Left lung (tissue), 4 donors: ENCODE measurements at regions not wholly inside any gene's neighbourhood (a gene's known extent, or its start where the extent isn't known, plus 50 kb on each side); places are given as distances from the start of the nearest gene placed in this dataset.

ENCODE experiments used
- ATAC-seq: fragments of 200-7000 bp; cut with Tn5 transposase; one replicate; pipeline ENCODE4 v1.9.1; 2020; ENCODE audit warnings: moderate library complexity
- DNase-seq, 4 donors: peaks; one replicate each; pipeline ENCODE4 v3.0.0-alpha.2; 2013 to 2020
- H3K27ac ChIP-seq, 2 donors: fragments of 200-600 bp; sonication (generic) in 1 of 2; one replicate each; pipeline versions ENCODE4 v1.5.0 to v1.8.0; 2020 to 2021
- H3K27me3 ChIP-seq, 2 donors: fragments of 200-600 bp; sonication (generic) in 1 of 2; one replicate each; pipeline versions ENCODE4 v1.5.0 to v1.8.0; 2020 to 2021
- H3K36me3 ChIP-seq, 2 donors: fragments of 200-600 bp; sonication (generic) in 1 of 2; one replicate each; pipeline versions ENCODE4 v1.5.0 to v1.8.0; 2020 to 2021
- H3K4me1 ChIP-seq, 2 donors: fragments of 200-600 bp; one replicate each; pipeline ENCODE4 v1.8.0; 2021
- H3K4me3 ChIP-seq, 2 donors: fragments of 200-600 bp; sonication (generic) in 1 of 2; one replicate each; pipeline versions ENCODE4 v1.5.0 to v1.8.0; 2020 to 2021; ENCODE audit warnings: mild to moderate bottlenecking in 1 of 2
- H3K9me3 ChIP-seq, 2 donors: fragments of 200-600 bp; sonication (generic) in 1 of 2; one replicate each; pipeline versions ENCODE4 v1.5.0 to v1.8.0; 2020 to 2021
- CTCF ChIP-seq, 2 donors: fragments of 200-600 bp; sonication (generic) in 1 of 2; IDR thresholded peaks; one replicate each; pipeline versions ENCODE4 v1.5.0 to v1.8.0; 2021; ENCODE audit warnings: antibody characterized with exemption in 2 of 2
- intact Hi-C, 2 donors: fragments of 100-400 bp; cut with DNase I; formaldehyde crosslinking; loops; one replicate each; pipeline versions ENCODE4 v1.11.2 to v1.14.2; 2022
- donor health status: DM: no; HTN: yes; CAD: no.
- donor health status: DM: no; HTN: no; CAD: no.

DNA sequence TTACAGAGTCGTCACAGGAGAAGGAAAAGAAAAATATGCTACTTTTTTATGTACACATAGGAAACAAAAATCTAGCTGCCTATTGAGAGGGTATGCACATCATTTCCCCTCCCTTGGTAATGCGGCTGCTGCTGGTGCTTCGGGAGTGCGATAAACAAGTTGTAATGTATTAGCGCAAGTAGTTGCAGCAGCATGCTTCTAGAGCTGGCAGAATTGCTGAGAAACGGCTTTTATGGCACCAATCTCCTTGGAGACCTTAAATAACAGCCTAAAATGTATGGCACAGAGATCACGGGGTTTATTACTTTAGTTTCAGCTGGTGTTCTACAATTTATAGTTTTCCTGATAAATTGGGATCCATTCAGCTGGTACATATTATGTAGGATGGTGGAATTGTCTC is 447.6 kb upstream of the TMPO start:
- Histone ChIP-seq H3K27me3 (no peaks in the 10 kb centered on the region), H3K4me1 (no peaks in the 10 kb centered on the region), H3K4me3 (no peak overlapping the region), H3K36me3 (no peaks in the 10 kb centered on the region), H3K27ac (no peak overlapping the region), H3K9me3 (no peaks in the 10 kb centered on the region)
- intact Hi-C loops = no loop called here
- TF ChIP-seq CTCF (IDR thresholded peaks at IDR 0.05) = no peak
- ATAC-seq (no peak), DNase-seq (no peak)

DNA sequence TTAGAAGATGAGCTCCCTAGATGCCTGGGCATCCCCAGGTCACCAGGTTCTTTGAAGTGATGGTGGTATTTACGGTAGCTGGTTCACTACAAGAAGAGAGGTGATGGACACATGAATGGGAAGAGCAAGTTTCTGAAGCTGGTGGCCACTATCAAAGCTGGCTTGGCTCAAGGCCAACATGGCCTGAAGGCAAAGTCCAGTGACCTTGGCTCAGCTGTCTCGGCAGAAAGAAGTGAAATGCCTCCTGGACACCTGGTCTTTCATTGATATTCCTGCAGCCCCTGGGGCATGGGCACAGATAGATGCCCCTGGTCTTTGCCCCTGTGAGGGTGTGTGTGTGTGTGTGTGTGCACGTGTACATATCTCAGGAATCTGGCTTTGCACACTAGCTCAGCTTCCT is 441.8 kb upstream of the TMPO start:
- no peaks in the 10 kb centered on the region for H3K36me3 ChIP-seq
- no peaks in the 10 kb centered on the region for H3K4me1 ChIP-seq
- intact Hi-C loops = no loop called here
- no peak for TF ChIP-seq CTCF (IDR thresholded peaks at IDR 0.05)
- H3K27me3 ChIP-seq = no peaks in the 10 kb centered on the region
- DNase-seq (no peak), ATAC-seq (no peak)
- no peak overlapping the region for H3K4me3 ChIP-seq
- no peak overlapping the region for H3K27ac ChIP-seq
- H3K9me3 ChIP-seq = no peaks in the 10 kb centered on the region

DNA sequence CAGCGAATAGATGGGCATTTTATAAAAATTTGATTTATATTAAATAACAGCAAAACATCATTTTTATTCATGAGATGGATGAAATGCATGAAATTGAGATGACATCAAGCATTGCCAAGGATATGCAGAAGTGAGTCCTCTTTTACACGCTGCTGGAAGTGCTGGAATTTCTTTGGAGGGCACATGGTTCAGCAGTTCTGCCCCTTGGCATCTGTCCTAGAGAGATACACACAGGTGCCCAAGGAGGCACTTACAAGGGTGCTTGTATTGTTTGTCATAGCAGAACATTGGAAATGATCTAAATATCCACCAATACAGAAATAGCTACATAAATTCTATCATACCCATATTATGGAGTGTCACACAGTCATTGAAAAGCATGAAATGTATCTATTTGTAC is 441.1 kb upstream of the TMPO start:
- intact Hi-C loops = no loop called here
- TF ChIP-seq CTCF (IDR thresholded peaks at IDR 0.05) = no peak
- DNase-seq (no peak), ATAC-seq (no peak)
- H3K9me3 ChIP-seq = no peaks in the 10 kb centered on the region
- no peak overlapping the region for H3K27ac ChIP-seq
- no peaks in the 10 kb centered on the region for H3K27me3 ChIP-seq
- no peaks in the 10 kb centered on the region for H3K4me1 ChIP-seq
- no peaks in the 10 kb centered on the region for H3K36me3 ChIP-seq
- no peak overlapping the region for H3K4me3 ChIP-seq

GRCh38 chr12:98084391-98084790 is 431.0 kb upstream of the TMPO start:
- no peak for DNase-seq
- Histone ChIP-seq H3K4me3 (no peak overlapping the region), H3K36me3 (no peaks in the 10 kb centered on the region), H3K27me3 (no peaks in the 10 kb centered on the region), H3K9me3 (no peaks in the 10 kb centered on the region), H3K4me1 (no peaks in the 10 kb centered on the region), H3K27ac (no peak overlapping the region)
- no peak for TF ChIP-seq CTCF (IDR thresholded peaks at IDR 0.05)
- intact Hi-C loops = no loop called here
- no peak for ATAC-seq

- peak in 1 of 4 donors; percentile 28 for DNase-seq
- no peak overlapping the region for H3K27ac ChIP-seq
These were observed 430.2 kb upstream of the TMPO start for GRCh38 chr12:98085046-98085755.

More at GRCh38 chr12:98085046-98085755, 430.2 kb upstream of the TMPO start:
- Histone ChIP-seq H3K36me3 (no peaks in the 10 kb centered on the region), H3K27me3 (no peaks in the 10 kb centered on the region), H3K4me3 (no peak overlapping the region), H3K4me1 (no peaks in the 10 kb centered on the region), H3K9me3 (no peaks in the 10 kb centered on the region)
- intact Hi-C loops = no loop called here
- no peak for TF ChIP-seq CTCF (IDR thresholded peaks at IDR 0.05)
- ATAC-seq = no peak
